Central memory CD8-positive, alpha-beta T cell (primary cell): ENCODE measurements at regions not wholly inside any gene's neighbourhood (a gene's known extent, or its start where the extent isn't known, plus 50 kb on each side); places are given as distances from the start of the nearest gene placed in this dataset.

ENCODE experiments used
- ATAC-seq: fragments of 150-1000 bp; cut with Tn5 transposase; replicated peaks from 2 replicates; pipeline ENCODE4 v1.10.0; 2022; ENCODE audit warnings: mild to moderate bottlenecking, moderate FRiP score, moderate number of reproducible peaks; ENCODE audit not compliant: poor library complexity, severe bottlenecking; ENCODE audit errors: extremely low read depth
- DNase-seq, 2 donors: peaks; one replicate each; pipeline ENCODE4 v3.0.0; 2021; ENCODE audit warnings: low spot score in 2 of 2
- H3K27ac Mint-ChIP-seq: one replicate; pipeline ENCODE4 v1.8.0; 2022; ENCODE audit warnings: low read depth, mild to moderate bottlenecking, moderate library complexity, mixed read lengths
- H3K27me3 Mint-ChIP-seq: one replicate; pipeline ENCODE4 v1.8.0; 2022; ENCODE audit warnings: mixed read lengths
- H3K36me3 Mint-ChIP-seq: one replicate; pipeline ENCODE4 v1.8.0; 2022; ENCODE audit warnings: mild to moderate bottlenecking, moderate library complexity, mixed read lengths; ENCODE audit not compliant: insufficient read depth
- H3K4me1 Mint-ChIP-seq: one replicate; pipeline ENCODE4 v1.8.0; 2022; ENCODE audit warnings: mixed read lengths
- H3K4me3 Mint-ChIP-seq: one replicate; pipeline ENCODE4 v1.8.0; 2022; ENCODE audit warnings: mild to moderate bottlenecking, moderate library complexity, mixed read lengths
- H3K9me3 Mint-ChIP-seq: one replicate; pipeline ENCODE4 v1.8.0; 2022; ENCODE audit warnings: mixed read lengths

GRCh38 chr4:24476282-24476681, 108.1 kb downstream of the DHX15 start:
- no peak overlapping the region for H3K27ac Mint-ChIP-seq
- H3K27me3 Mint-ChIP-seq, result peaks cover 73% of the 10 kb centered on the region
- no peak for ATAC-seq
- H3K36me3 Mint-ChIP-seq, result peaks cover 17% of the 10 kb centered on the region
- H3K9me3 Mint-ChIP-seq, result no peaks in the 10 kb centered on the region
- no peak overlapping the region for H3K4me3 Mint-ChIP-seq
- DNase-seq, result no peak
- peaks cover 22% of the 10 kb centered on the region for H3K4me1 Mint-ChIP-seq

GRCh38 chr4:24475756-24476155, 108.6 kb downstream of the DHX15 start:
- H3K9me3 Mint-ChIP-seq, result no peaks in the 10 kb centered on the region
- DNase-seq, result no peak
- peaks cover 27% of the 10 kb centered on the region for H3K4me1 Mint-ChIP-seq
- H3K36me3 Mint-ChIP-seq, result peaks cover 19% of the 10 kb centered on the region
- no peak for ATAC-seq
- H3K4me3 Mint-ChIP-seq, result no peak overlapping the region
- no peak overlapping the region for H3K27ac Mint-ChIP-seq
- peaks cover 73% of the 10 kb centered on the region for H3K27me3 Mint-ChIP-seq

- H3K27me3 Mint-ChIP-seq, result peaks cover 90% of the 10 kb centered on the region
- peaks cover 19% of the 10 kb centered on the region for H3K36me3 Mint-ChIP-seq
- peaks cover 46% of the 10 kb centered on the region for H3K4me1 Mint-ChIP-seq
- peak overlapping the region; percentile 86 for H3K27ac Mint-ChIP-seq
- no peak for ATAC-seq
- no peaks in the 10 kb centered on the region for H3K9me3 Mint-ChIP-seq
- H3K4me3 Mint-ChIP-seq, result peak overlapping the region; percentile 87
- no peak for DNase-seq
These were observed 111.0 kb downstream of the DHX15 start for GRCh38 chr4:24473309-24473721.

- H3K9me3 Mint-ChIP-seq, result no peaks in the 10 kb centered on the region
- peak overlapping the region; percentile 87 for H3K4me3 Mint-ChIP-seq
- peaks cover 90% of the 10 kb centered on the region for H3K27me3 Mint-ChIP-seq
- DNase-seq, result peak; percentile 19 to 50
- peaks cover 19% of the 10 kb centered on the region for H3K36me3 Mint-ChIP-seq
- peaks cover 47% of the 10 kb centered on the region for H3K4me1 Mint-ChIP-seq
- peak; percentile 66 for ATAC-seq
- H3K27ac Mint-ChIP-seq, result peak overlapping the region; percentile 86
These were observed 111.6 kb downstream of the DHX15 start for GRCh38 chr4:24472514-24473308.

GRCh38 chr4:24472161-24472510, 112.2 kb downstream of the DHX15 start:
- Mint-ChIP-seq H3K36me3 (peaks cover 19% of the 10 kb centered on the region), H3K27ac (peak overlapping the region; percentile 86), H3K27me3 (peaks cover 90% of the 10 kb centered on the region), H3K4me3 (peak overlapping the region; percentile 87), H3K4me1 (peaks cover 47% of the 10 kb centered on the region), H3K9me3 (no peaks in the 10 kb centered on the region)
- DNase-seq (no peak), ATAC-seq (no peak)

- H3K9me3 Mint-ChIP-seq, result no peaks in the 10 kb centered on the region
- peaks cover 90% of the 10 kb centered on the region for H3K27me3 Mint-ChIP-seq
- H3K4me3 Mint-ChIP-seq, result peak overlapping the region; percentile 87
- H3K27ac Mint-ChIP-seq, result no peak overlapping the region
- H3K4me1 Mint-ChIP-seq, result peaks cover 47% of the 10 kb centered on the region
- H3K36me3 Mint-ChIP-seq, result peaks cover 19% of the 10 kb centered on the region
- DNase-seq (no peak), ATAC-seq (no peak)
These were observed 112.7 kb downstream of the DHX15 start for GRCh38 chr4:24471486-24472160.

GRCh38 chr4:24470666-24471485, 113.5 kb downstream of the DHX15 start:
- Mint-ChIP-seq H3K27me3 (peaks cover 90% of the 10 kb centered on the region), H3K27ac (no peak overlapping the region), H3K9me3 (no peaks in the 10 kb centered on the region), H3K4me1 (peaks cover 47% of the 10 kb centered on the region), H3K36me3 (peaks cover 19% of the 10 kb centered on the region), H3K4me3 (peak overlapping the region; percentile 87)
- ATAC-seq (no peak), DNase-seq (no peak)

GRCh38 chr4:24468071-24468470, 116.3 kb downstream of the DHX15 start:
- Mint-ChIP-seq H3K4me1 (peaks cover 38% of the 10 kb centered on the region), H3K4me3 (no peak overlapping the region), H3K36me3 (peaks cover 16% of the 10 kb centered on the region), H3K27ac (no peak overlapping the region), H3K27me3 (peaks cover 100% of the 10 kb centered on the region), H3K9me3 (no peaks in the 10 kb centered on the region)
- DNase-seq (no peak), ATAC-seq (no peak)

GRCh38 chr4:24464566-24464965, 119.8 kb downstream of the DHX15 start:
- DNase-seq, result no peak
- H3K27me3 Mint-ChIP-seq, result peaks cover 79% of the 10 kb centered on the region

GRCh38 chr4:24456431-24456830, 127.9 kb downstream of the DHX15 start:
- Mint-ChIP-seq H3K9me3 (peaks cover 4% of the 10 kb centered on the region), H3K27me3 (peaks cover 52% of the 10 kb centered on the region), H3K27ac (no peak overlapping the region), H3K36me3 (no peaks in the 10 kb centered on the region), H3K4me3 (no peak overlapping the region), H3K4me1 (no peaks in the 10 kb centered on the region)
- DNase-seq, result no peak
- no peak for ATAC-seq

More at GRCh38 chr4:24464566-24464965, 119.8 kb downstream of the DHX15 start:
- Mint-ChIP-seq H3K4me3 (no peak overlapping the region), H3K27ac (no peak overlapping the region), H3K9me3 (no peaks in the 10 kb centered on the region), H3K36me3 (no peaks in the 10 kb centered on the region), H3K4me1 (peaks cover 13% of the 10 kb centered on the region)
- ATAC-seq, result no peak

GRCh38 chr4:24453951-24454350, 130.4 kb downstream of the DHX15 start:
- Mint-ChIP-seq H3K27me3 (peaks cover 62% of the 10 kb centered on the region), H3K27ac (no peak overlapping the region), H3K9me3 (peaks cover 4% of the 10 kb centered on the region), H3K36me3 (peaks cover 3% of the 10 kb centered on the region), H3K4me3 (no peak overlapping the region), H3K4me1 (no peaks in the 10 kb centered on the region)
- DNase-seq (no peak), ATAC-seq (no peak)

- Mint-ChIP-seq H3K4me1 (no peaks in the 10 kb centered on the region), H3K4me3 (no peak overlapping the region), H3K36me3 (peaks cover 3% of the 10 kb centered on the region), H3K9me3 (peaks cover 4% of the 10 kb centered on the region), H3K27me3 (peaks cover 79% of the 10 kb centered on the region), H3K27ac (no peak overlapping the region)
- DNase-seq (no peak), ATAC-seq (no peak)
These were observed 132.5 kb downstream of the DHX15 start for GRCh38 chr4:24451870-24452269.
